SIG-M5 treated with dmso at 0.1 percent for 504 hours (cell line): ENCODE measurements at regions not wholly inside any gene's neighbourhood (a gene's known extent, or its start where the extent isn't known, plus 50 kb on each side); places are given as distances from the start of the nearest gene placed in this dataset.
"Not testable (repeated sequence)": the region's sequence is repeated elsewhere in the genome, so short reads cannot be mapped to it uniquely, and the experiment has no call there.

ENCODE experiments used
- DNase-seq: peaks from one replicate; lab custom pipeline; 2025; ENCODE audit not compliant: unreplicated experiment; lab: John Stamatoyannopoulos, UW

GRCh38 chr1:57603696-57604095 is 179.8 kb upstream of the DAB1 start:
- DNase-seq = no peak

- DNase-seq = no peak
Measured at GRCh38 chr1:57600424-57600823, 176.6 kb upstream of the DAB1 start.

GRCh38 chr1:57599236-57599994 is 175.6 kb upstream of the DAB1 start:
- no peak for DNase-seq

- no peak for DNase-seq
Measured at GRCh38 chr1:57597036-57597435, 173.2 kb upstream of the DAB1 start.

GRCh38 chr1:57594002-57594401 is 170.1 kb upstream of the DAB1 start:
- DNase-seq = no peak

- no peak for DNase-seq
Measured at GRCh38 chr1:57591842-57592241, 168.0 kb upstream of the DAB1 start.

- no peak for DNase-seq
Measured at GRCh38 chr1:57590978-57591377, 167.1 kb upstream of the DAB1 start.

- no peak for DNase-seq
Measured at GRCh38 chr1:57586842-57587241, 163.0 kb upstream of the DAB1 start.

GRCh38 chr1:57578680-57579079 is 154.8 kb upstream of the DAB1 start:
- no peak for DNase-seq

- DNase-seq = no peak
Measured at GRCh38 chr1:57578099-57578498, 154.2 kb upstream of the DAB1 start.

GRCh38 chr1:57576756-57577155 is 152.9 kb upstream of the DAB1 start:
- no peak for DNase-seq

GRCh38 chr1:57572016-57572415 is 148.2 kb upstream of the DAB1 start:
- no peak for DNase-seq

GRCh38 chr1:57558066-57558465 is 134.2 kb upstream of the DAB1 start:
- not testable (repeated sequence) for DNase-seq

GRCh38 chr1:57553666-57554065 is 129.8 kb upstream of the DAB1 start:
- DNase-seq = no peak

- no peak for DNase-seq
Measured at GRCh38 chr1:57551476-57551875, 127.6 kb upstream of the DAB1 start.

- DNase-seq = no peak
Measured at GRCh38 chr1:57550092-57550491, 126.2 kb upstream of the DAB1 start.

- DNase-seq = no peak
Measured at GRCh38 chr1:57549300-57549699, 125.4 kb upstream of the DAB1 start.

GRCh38 chr1:57546549-57547330 is 122.9 kb upstream of the DAB1 start:
- DNase-seq = no peak

- no peak for DNase-seq
Measured at GRCh38 chr1:57544345-57544744, 120.5 kb upstream of the DAB1 start.

- DNase-seq = no peak
Measured at GRCh38 chr1:57536749-57537423, 113.0 kb upstream of the DAB1 start.

GRCh38 chr1:57532299-57532698 is 108.4 kb upstream of the DAB1 start:
- DNase-seq = no peak

- not testable (repeated sequence) for DNase-seq
Measured at GRCh38 chr1:57530911-57531260, 107.0 kb upstream of the DAB1 start.
